Endothelial cell of umbilical vein (primary cell): ENCODE measurements at regions not wholly inside any gene's neighbourhood (a gene's known extent, or its start where the extent isn't known, plus 50 kb on each side); places are given as distances from the start of the nearest gene placed in this dataset.

Experiments used
- BruUV-seq: library from RNA; stranded (reverse); fragments of 400-500 nt; replicated peaks from 2 replicates; lab custom pipeline; 2021; lab: Mats Ljungman, UMichigan
- CTCF ChIA-PET: fragments of 300-600, 350-600 bp; sonication (Branson Sonifier 250); formaldehyde crosslinking; loops from one replicate; lab custom pipeline; 2021; ENCODE audit warnings: antibody characterized with exemption, inconsistent platforms; lab: Charles Lee
- POLR2A ChIA-PET: fragments of 300-600, 350-600 bp; sonication (Branson Sonifier 250); formaldehyde crosslinking; loops from one replicate; lab custom pipeline; 2021; ENCODE audit warnings: antibody characterized with exemption, inconsistent platforms; lab: Charles Lee
- DNase-seq: peaks from one replicate; pipeline ENCODE4 v3.0.0-alpha.2; 2011; ENCODE audit warnings: low read depth, low spot score
- FAIRE-seq: peaks from 2 replicates; lab custom pipeline; 2011; peaks lifted over from hg19 to GRCh38; lab: Jason Lieb, UNC
- H2AFZ ChIP-seq: 2 replicates; pipeline ENCODE4 v1.6.0; 2012; ENCODE audit warnings: low read depth, low read length, control low read depth, inconsistent platforms
- H3K27ac ChIP-seq: 2 replicates; pipeline ENCODE4 v1.5.1; 2011; ENCODE audit warnings: low read depth, mild to moderate bottlenecking, control low read depth, low read length, moderate library complexity; ENCODE audit not compliant: insufficient read depth
- H3K27me3 ChIP-seq, 2 experiments: 2 replicates each; pipeline versions ENCODE4 v1.6.0 to v1.6.1; 2011; ENCODE audit warnings: low read length in 2 of 2, mixed read lengths in 1 of 2; ENCODE audit not compliant: control insufficient read depth in 2 of 2, insufficient read depth in 2 of 2
- H3K36me3 ChIP-seq, 2 experiments: 2 replicates in 1 of 2; 3 replicates in 1 of 2; pipeline ENCODE4 v1.5.1; 2011; ENCODE audit warnings: low read length in 2 of 2, mild to moderate bottlenecking in 1 of 2, moderate library complexity in 1 of 2; ENCODE audit not compliant: control insufficient read depth in 2 of 2, insufficient read depth in 2 of 2; ENCODE audit errors: extremely low read depth in 1 of 2
- H3K4me1 ChIP-seq: 3 replicates; pipeline ENCODE4 v1.5.1; 2011; ENCODE audit warnings: mild to moderate bottlenecking, low read length; ENCODE audit not compliant: control insufficient read depth, insufficient read depth; ENCODE audit errors: extremely low read depth
- H3K4me2 ChIP-seq: 2 replicates; pipeline ENCODE4 v1.6.1; 2011; ENCODE audit warnings: low read length, control low read depth, mixed read lengths; ENCODE audit not compliant: insufficient read depth
- H3K4me3 ChIP-seq, 3 experiments: fragments of 200-600 bp in 1 of 3; sonication (generic), shearing (Covaris generic) in 1 of 3; replicated peaks in 1 of 3; 2 replicates each; pipeline ENCODE4 v1.5.1; 2011 to 2016; ENCODE audit warnings: control low read depth in 3 of 3, low read length in 3 of 3, mild to moderate bottlenecking in 2 of 3, inconsistent platforms in 1 of 3, low read depth in 1 of 3, moderate library complexity in 1 of 3; ENCODE audit not compliant: insufficient read depth in 1 of 3
- H3K79me2 ChIP-seq: 2 replicates; pipeline ENCODE4 v1.6.0; 2012; ENCODE audit warnings: low read length, inconsistent platforms; ENCODE audit not compliant: control insufficient read depth, insufficient read depth
- H3K9ac ChIP-seq: replicated peaks from 2 replicates; pipeline ENCODE3; 2011; ENCODE audit warnings: low read length, control low read depth; ENCODE audit not compliant: insufficient read depth; ENCODE audit errors: extremely low read depth
- H3K9me1 ChIP-seq: replicated peaks from 3 replicates; pipeline ENCODE4 v1.6.0; 2011; ENCODE audit warnings: mild to moderate bottlenecking, low read length; ENCODE audit not compliant: control insufficient read depth, insufficient read depth; ENCODE audit errors: extremely low read depth
- H3K9me3 ChIP-seq: replicated peaks from 2 replicates; pipeline ENCODE4 v1.5.1; 2012; ENCODE audit warnings: low read length, inconsistent platforms; ENCODE audit not compliant: control insufficient read depth, insufficient read depth
- H4K20me1 ChIP-seq: replicated peaks from 2 replicates; pipeline ENCODE3; 2011; ENCODE audit warnings: mild to moderate bottlenecking, low read length; ENCODE audit not compliant: control insufficient read depth, insufficient read depth; ENCODE audit errors: extremely low read depth
- CTCF ChIP-seq, 2 donors: IDR thresholded peaks; 1 replicate in 1 of 2; 2 replicates in 1 of 2; pipeline ENCODE4 v1.5.1; 2011; ENCODE audit warnings: low read length in 2 of 2, mild to moderate bottlenecking in 2 of 2, moderate library complexity in 2 of 2, control low read depth in 1 of 2, inconsistent platforms in 1 of 2, low read depth in 1 of 2; ENCODE audit not compliant: insufficient read depth in 1 of 2; ENCODE audit errors: extremely low read depth in 1 of 2
- EZH2 ChIP-seq: IDR thresholded peaks from 2 replicates; pipeline ENCODE4 v1.6.1; 2012; ENCODE audit warnings: borderline replicate concordance, low read depth, mild to moderate bottlenecking, moderate library complexity, low read length, inconsistent platforms; ENCODE audit not compliant: severe bottlenecking
- GATA2 ChIP-seq: IDR thresholded peaks from 2 replicates; pipeline ENCODE4 v1.7.0; 2011; ENCODE audit warnings: low read depth, mild to moderate bottlenecking, moderate library complexity, mixed read lengths, low read length; ENCODE audit not compliant: insufficient read length, insufficient read depth
- JUN ChIP-seq: IDR thresholded peaks from 2 replicates; pipeline ENCODE4 v1.6.1; 2011; ENCODE audit warnings: borderline replicate concordance, low read depth; ENCODE audit not compliant: insufficient read length, insufficient read depth
- MAX ChIP-seq: IDR thresholded peaks from 2 replicates; pipeline ENCODE4 v1.6.1; 2011; ENCODE audit not compliant: insufficient read depth, insufficient read length
- MYC ChIP-seq: IDR thresholded peaks from one replicate; pipeline ENCODE4 v1.6.1; 2011; ENCODE audit warnings: mild to moderate bottlenecking, low read depth, low read length
- POLR2A ChIP-seq: IDR thresholded peaks from 2 replicates; pipeline ENCODE4 v1.6.1; 2012; ENCODE audit warnings: low read depth, mild to moderate bottlenecking, control low read depth, low read length
- dilution Hi-C: fragments of 300-500 bp; cut with MboI; formaldehyde crosslinking; loops from one replicate; pipeline ENCODE4 v1.15.0; 2019; ENCODE audit warnings: low sequenced_read_pairs; ENCODE audit not compliant: extremely low pct_ligation_motif_present
- intact Hi-C: fragments of 100-400 bp; cut with micrococcal nuclease; formaldehyde crosslinking; loops from one replicate; pipeline ENCODE4 v1.10.0; 2022

- TF ChIP-seq JUN (no peak), EZH2 (no peak), MYC (no peak), GATA2 (no peak), CTCF (IDR thresholded peaks at IDR 0.05; ENCODE audit: extremely low read depth in 1 of 2, insufficient read depth in 1 of 2, low read depth in 1 of 2, low read length in 2 of 2) (no peak), MAX (no peak), POLR2A (no peak)
- no peaks in the 10 kb centered on the region for H3K36me3 ChIP-seq
- no peaks in the 10 kb centered on the region for H3K27me3 ChIP-seq
- no peak for DNase-seq
- H3K79me2 ChIP-seq, result no peaks in the 10 kb centered on the region
- dilution Hi-C loops, result no loop called here
- no peaks in the 10 kb centered on the region for H3K4me1 ChIP-seq
- no peak overlapping the region for H3K4me2 ChIP-seq
- no peaks in the 10 kb centered on the region for H4K20me1 ChIP-seq
- no peak overlapping the region for H2AFZ ChIP-seq
- no TSS peak for BruUV-seq
- H3K9me3 ChIP-seq, result no peaks in the 10 kb centered on the region
- ChIA-PET POLR2A (no interaction called here), CTCF (interaction anchor here (1.5 kb wide), 1 partner anchor 230 kb away, joined by 8 read pairs; no protein-coding TSS in a partner anchor)
- no peak for FAIRE-seq
- no peak overlapping the region for H3K4me3 ChIP-seq
- no peak overlapping the region for H3K9ac ChIP-seq
- no peaks in the 10 kb centered on the region for H3K9me1 ChIP-seq
- no peak overlapping the region for H3K27ac ChIP-seq
- intact Hi-C loops, result no loop called here
Measured at GRCh38 chr18:54675076-54675475, 84.0 kb downstream of the DYNAP start.
